ENCODE measurements at regions not wholly inside any gene's neighbourhood (a gene's known extent, or its start where the extent isn't known, plus 50 kb on each side); places are given as distances from the start of the nearest gene placed in this dataset.

DNA sequence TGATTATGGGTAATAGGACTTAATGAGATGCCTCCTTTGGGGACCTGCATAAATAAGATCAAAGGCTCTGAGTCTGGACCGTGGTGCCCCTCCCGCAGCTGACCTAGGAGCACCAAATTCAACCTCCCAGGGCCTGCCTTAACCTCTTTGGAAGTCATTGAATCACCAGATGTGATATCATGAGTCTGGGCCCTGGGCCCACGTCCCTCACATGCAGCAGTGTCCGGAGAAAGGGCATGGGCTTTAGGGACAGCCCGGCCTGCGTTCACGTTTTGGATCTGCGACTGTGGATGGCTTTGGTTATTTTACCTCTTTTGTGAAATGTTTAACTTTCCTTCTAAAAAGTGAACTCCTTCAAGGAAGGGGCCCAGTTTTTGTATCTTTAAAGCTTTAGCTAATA is 220.0 kb upstream of the KLF6 start (continued):
- TF ChIP-seq, protein P1, sequence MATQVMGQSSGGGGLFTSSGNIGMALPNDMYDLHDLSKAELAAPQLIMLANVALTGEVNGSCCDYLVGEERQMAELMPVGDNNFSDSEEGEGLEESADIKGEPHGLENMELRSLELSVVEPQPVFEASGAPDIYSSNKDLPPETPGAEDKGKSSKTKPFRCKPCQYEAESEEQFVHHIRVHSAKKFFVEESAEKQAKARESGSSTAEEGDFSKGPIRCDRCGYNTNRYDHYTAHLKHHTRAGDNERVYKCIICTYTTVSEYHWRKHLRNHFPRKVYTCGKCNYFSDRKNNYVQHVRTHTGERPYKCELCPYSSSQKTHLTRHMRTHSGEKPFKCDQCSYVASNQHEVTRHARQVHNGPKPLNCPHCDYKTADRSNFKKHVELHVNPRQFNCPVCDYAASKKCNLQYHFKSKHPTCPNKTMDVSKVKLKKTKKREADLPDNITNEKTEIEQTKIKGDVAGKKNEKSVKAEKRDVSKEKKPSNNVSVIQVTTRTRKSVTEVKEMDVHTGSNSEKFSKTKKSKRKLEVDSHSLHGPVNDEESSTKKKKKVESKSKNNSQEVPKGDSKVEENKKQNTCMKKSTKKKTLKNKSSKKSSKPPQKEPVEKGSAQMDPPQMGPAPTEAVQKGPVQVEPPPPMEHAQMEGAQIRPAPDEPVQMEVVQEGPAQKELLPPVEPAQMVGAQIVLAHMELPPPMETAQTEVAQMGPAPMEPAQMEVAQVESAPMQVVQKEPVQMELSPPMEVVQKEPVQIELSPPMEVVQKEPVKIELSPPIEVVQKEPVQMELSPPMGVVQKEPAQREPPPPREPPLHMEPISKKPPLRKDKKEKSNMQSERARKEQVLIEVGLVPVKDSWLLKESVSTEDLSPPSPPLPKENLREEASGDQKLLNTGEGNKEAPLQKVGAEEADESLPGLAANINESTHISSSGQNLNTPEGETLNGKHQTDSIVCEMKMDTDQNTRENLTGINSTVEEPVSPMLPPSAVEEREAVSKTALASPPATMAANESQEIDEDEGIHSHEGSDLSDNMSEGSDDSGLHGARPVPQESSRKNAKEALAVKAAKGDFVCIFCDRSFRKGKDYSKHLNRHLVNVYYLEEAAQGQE (tag by site-specific recombination; IDR thresholded peaks at IDR 0.05), result no peak
- TF ChIP-seq ZNF354C (tag by site-specific recombination; IDR thresholded peaks at IDR 0.05; ENCODE audit: borderline replicate concordance, low read depth) (no peak), BCL6B (tag by site-specific recombination; IDR thresholded peaks at IDR 0.05) (no peak), SALL2 (tag by site-specific recombination; IDR thresholded peaks at IDR 0.05; ENCODE audit: borderline replicate concordance) (no peak), FEZF1 (tag by site-specific recombination; IDR thresholded peaks at IDR 0.05) (no peak), ZNF366 (tag by site-specific recombination; conservative IDR thresholded peaks at IDR 0.05) (no peak), ELK4 (IDR thresholded peaks at IDR 0.05; ENCODE audit: borderline replicate concordance, low read depth, low read length) (no peak), ZNF747 (tag by site-specific recombination; IDR thresholded peaks at IDR 0.05) (no peak)
- TF ChIP-seq, protein P2, sequence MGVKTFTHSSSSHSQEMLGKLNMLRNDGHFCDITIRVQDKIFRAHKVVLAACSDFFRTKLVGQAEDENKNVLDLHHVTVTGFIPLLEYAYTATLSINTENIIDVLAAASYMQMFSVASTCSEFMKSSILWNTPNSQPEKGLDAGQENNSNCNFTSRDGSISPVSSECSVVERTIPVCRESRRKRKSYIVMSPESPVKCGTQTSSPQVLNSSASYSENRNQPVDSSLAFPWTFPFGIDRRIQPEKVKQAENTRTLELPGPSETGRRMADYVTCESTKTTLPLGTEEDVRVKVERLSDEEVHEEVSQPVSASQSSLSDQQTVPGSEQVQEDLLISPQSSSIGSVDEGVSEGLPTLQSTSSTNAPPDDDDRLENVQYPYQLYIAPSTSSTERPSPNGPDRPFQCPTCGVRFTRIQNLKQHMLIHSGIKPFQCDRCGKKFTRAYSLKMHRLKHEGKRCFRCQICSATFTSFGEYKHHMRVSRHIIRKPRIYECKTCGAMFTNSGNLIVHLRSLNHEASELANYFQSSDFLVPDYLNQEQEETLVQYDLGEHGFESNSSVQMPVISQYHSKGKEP (tag by site-specific recombination; IDR thresholded peaks at IDR 0.05), result no peak

- no peaks in the 10 kb centered on the region for H3K4me1 ChIP-seq (ENCODE audit: control insufficient read depth, insufficient read depth, low read length)
- no peaks in the 10 kb centered on the region for H3K36me3 ChIP-seq (ENCODE audit: control insufficient read depth in 2 of 2, insufficient read depth in 1 of 2, low read length in 2 of 2)
- POLR2A ChIA-PET, result no interaction called here
- CTCF ChIA-PET, result no interaction called here
- H3K9me3 ChIP-seq (ENCODE audit: control insufficient read depth, insufficient read depth, low read depth, low read length), result no peaks in the 10 kb centered on the region
- no peak overlapping the region for H3K27ac ChIP-seq (ENCODE audit: extremely low read depth, low read depth, low read length)
- H3K4me3 ChIP-seq (ENCODE audit: low read depth, low read length), result no peak overlapping the region
- TF ChIP-seq ZNF449 (tag by site-specific recombination; IDR thresholded peaks at IDR 0.05), result no peak
- no peak for TF ChIP-seq ZNF830 (tag by site-specific recombination; IDR thresholded peaks at IDR 0.05; ENCODE audit: low read depth)
- TF ChIP-seq, protein P3, sequence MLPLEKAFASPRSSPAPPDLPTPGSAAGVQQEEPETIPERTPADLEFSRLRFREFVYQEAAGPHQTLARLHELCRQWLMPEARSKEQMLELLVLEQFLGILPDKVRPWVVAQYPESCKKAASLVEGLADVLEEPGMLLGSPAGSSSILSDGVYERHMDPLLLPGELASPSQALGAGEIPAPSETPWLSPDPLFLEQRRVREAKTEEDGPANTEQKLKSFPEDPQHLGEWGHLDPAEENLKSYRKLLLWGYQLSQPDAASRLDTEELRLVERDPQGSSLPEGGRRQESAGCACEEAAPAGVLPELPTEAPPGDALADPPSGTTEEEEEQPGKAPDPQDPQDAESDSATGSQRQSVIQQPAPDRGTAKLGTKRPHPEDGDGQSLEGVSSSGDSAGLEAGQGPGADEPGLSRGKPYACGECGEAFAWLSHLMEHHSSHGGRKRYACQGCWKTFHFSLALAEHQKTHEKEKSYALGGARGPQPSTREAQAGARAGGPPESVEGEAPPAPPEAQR (tag by site-specific recombination; IDR thresholded peaks at IDR 0.05), result no peak
- no peak for TF ChIP-seq SCRT1 (tag by site-specific recombination; IDR thresholded peaks at IDR 0.05; ENCODE audit: borderline replicate concordance)
- TF ChIP-seq FEZF1 (tag by site-specific recombination; IDR thresholded peaks at IDR 0.05), result no peak
- no peak for TF ChIP-seq ZNF24 (tag by site-specific recombination; IDR thresholded peaks at IDR 0.05)
- TF ChIP-seq, protein P4, sequence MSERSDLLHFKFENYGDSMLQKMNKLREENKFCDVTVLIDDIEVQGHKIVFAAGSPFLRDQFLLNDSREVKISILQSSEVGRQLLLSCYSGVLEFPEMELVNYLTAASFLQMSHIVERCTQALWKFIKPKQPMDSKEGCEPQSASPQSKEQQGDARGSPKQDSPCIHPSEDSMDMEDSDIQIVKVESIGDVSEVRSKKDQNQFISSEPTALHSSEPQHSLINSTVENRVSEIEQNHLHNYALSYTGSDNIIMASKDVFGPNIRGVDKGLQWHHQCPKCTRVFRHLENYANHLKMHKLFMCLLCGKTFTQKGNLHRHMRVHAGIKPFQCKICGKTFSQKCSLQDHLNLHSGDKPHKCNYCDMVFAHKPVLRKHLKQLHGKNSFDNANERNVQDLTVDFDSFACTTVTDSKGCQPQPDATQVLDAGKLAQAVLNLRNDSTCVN (tag by site-specific recombination; optimal IDR thresholded peaks at IDR 0.05), result no peak
- no peak for TF ChIP-seq OVOL3 (tag by site-specific recombination; IDR thresholded peaks at IDR 0.05)
- TF ChIP-seq ZFP69B (tag by site-specific recombination; IDR thresholded peaks at IDR 0.05), result no peak
- TF ChIP-seq SP3 (tag by site-specific recombination; IDR thresholded peaks at IDR 0.05), result no peak
- TF ChIP-seq ZNF571 (tag by site-specific recombination; IDR thresholded peaks at IDR 0.05), result no peak
- TF ChIP-seq YY2 (tag by site-specific recombination; IDR thresholded peaks at IDR 0.05), result no peak
- TF ChIP-seq GFI1B (tag by site-specific recombination; IDR thresholded peaks at IDR 0.05), result no peak
- TF ChIP-seq ZNF585B (tag by site-specific recombination; IDR thresholded peaks at IDR 0.05), result no peak
- TF ChIP-seq, protein P5, sequence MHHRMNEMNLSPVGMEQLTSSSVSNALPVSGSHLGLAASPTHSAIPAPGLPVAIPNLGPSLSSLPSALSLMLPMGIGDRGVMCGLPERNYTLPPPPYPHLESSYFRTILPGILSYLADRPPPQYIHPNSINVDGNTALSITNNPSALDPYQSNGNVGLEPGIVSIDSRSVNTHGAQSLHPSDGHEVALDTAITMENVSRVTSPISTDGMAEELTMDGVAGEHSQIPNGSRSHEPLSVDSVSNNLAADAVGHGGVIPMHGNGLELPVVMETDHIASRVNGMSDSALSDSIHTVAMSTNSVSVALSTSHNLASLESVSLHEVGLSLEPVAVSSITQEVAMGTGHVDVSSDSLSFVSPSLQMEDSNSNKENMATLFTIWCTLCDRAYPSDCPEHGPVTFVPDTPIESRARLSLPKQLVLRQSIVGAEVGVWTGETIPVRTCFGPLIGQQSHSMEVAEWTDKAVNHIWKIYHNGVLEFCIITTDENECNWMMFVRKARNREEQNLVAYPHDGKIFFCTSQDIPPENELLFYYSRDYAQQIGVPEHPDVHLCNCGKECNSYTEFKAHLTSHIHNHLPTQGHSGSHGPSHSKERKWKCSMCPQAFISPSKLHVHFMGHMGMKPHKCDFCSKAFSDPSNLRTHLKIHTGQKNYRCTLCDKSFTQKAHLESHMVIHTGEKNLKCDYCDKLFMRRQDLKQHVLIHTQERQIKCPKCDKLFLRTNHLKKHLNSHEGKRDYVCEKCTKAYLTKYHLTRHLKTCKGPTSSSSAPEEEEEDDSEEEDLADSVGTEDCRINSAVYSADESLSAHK (tag by site-specific recombination; IDR thresholded peaks at IDR 0.05), result no peak
Observed at GRCh38 chr10:4004144-4004543, 219.1 kb upstream of the KLF6 start.
